B cell (primary cell): ENCODE measurements at regions not wholly inside any gene's neighbourhood (a gene's known extent, or its start where the extent isn't known, plus 50 kb on each side); places are given as distances from the start of the nearest gene placed in this dataset.

Experiments
- ATAC-seq: fragments of 200-7000 bp; cut with Tn5 transposase; one replicate; pipeline ENCODE4 v1.10.0; 2021; ENCODE audit warnings: low read depth, mild to moderate bottlenecking, moderate number of reproducible peaks, moderate library complexity
- CTCF ChIA-PET: fragments of 350-600 bp; sonication (Branson Sonifier 250); formaldehyde crosslinking; loops from one replicate; lab custom pipeline; 2021; ENCODE audit warnings: antibody characterized with exemption, inconsistent platforms; lab: Charles Lee
- POLR2A ChIA-PET: fragments of 350-600 bp; sonication (Branson Sonifier 250); formaldehyde crosslinking; loops from one replicate; lab custom pipeline; 2021; ENCODE audit warnings: antibody characterized with exemption; lab: Charles Lee
- DNase-seq: peaks from one replicate; pipeline ENCODE4 v3.0.0; 2013
- H2AFZ ChIP-seq: 2 replicates; pipeline ENCODE4 v1.6.1; 2012; ENCODE audit warnings: mild to moderate bottlenecking, low read depth, low read length; ENCODE audit not compliant: insufficient read depth, poor library complexity, severe bottlenecking
- H3K27ac ChIP-seq, 2 donors: 1 replicate in 1 of 2; 2 replicates in 1 of 2; pipeline ENCODE4 v1.5.1; 2012 to 2013; ENCODE audit warnings: low read length in 2 of 2, mild to moderate bottlenecking in 2 of 2, moderate library complexity in 1 of 2
- H3K27me3 ChIP-seq, 4 experiments: fragments of 200-600 bp in 1 of 4; sonication (generic) in 1 of 4; replicated peaks in 1 of 4; 1 replicate in 2 of 4; 2 replicates in 2 of 4; pipeline versions ENCODE4 v1.6.1 to v1.7.0; 2013 to 2016; ENCODE audit warnings: low read length in 3 of 4, mild to moderate bottlenecking in 2 of 4, mixed read lengths in 1 of 4, moderate library complexity in 1 of 4; ENCODE audit not compliant: insufficient read depth in 4 of 4, control insufficient read depth in 3 of 4; ENCODE audit errors: control extremely low read depth in 1 of 4
- H3K36me3 ChIP-seq, 2 experiments: replicated peaks in 1 of 2; 1 replicate in 1 of 2; 2 replicates in 1 of 2; pipeline versions ENCODE4 v1.6.1 to v1.7.1; 2013; ENCODE audit warnings: low read length in 1 of 2; ENCODE audit not compliant: insufficient read depth in 2 of 2, control insufficient read depth in 1 of 2; ENCODE audit errors: control extremely low read depth in 1 of 2, extremely low read depth in 1 of 2
- H3K4me1 ChIP-seq, 2 donors: fragments of 200-600 bp in 1 of 2; sonication (generic) in 1 of 2; 1 replicate in 1 of 2; 2 replicates in 1 of 2; pipeline versions ENCODE4 v1.5.1 to v1.6.1; 2013 to 2017; ENCODE audit warnings: low read length in 2 of 2; ENCODE audit not compliant: control insufficient read depth in 2 of 2, insufficient read depth in 2 of 2
- H3K4me2 ChIP-seq: replicated peaks from 2 replicates; pipeline ENCODE3; 2012; ENCODE audit warnings: mild to moderate bottlenecking, low read depth, low read length; ENCODE audit not compliant: poor library complexity, severe bottlenecking
- H3K4me3 ChIP-seq, 5 experiments: fragments of 200-600 bp in 1 of 5; sonication (generic) in 1 of 5; 1 replicate in 3 of 5; 2 replicates in 2 of 5; pipeline versions ENCODE4 v1.5.1 to v1.7.0; 2011 to 2016; ENCODE audit warnings: low read length in 4 of 5, mild to moderate bottlenecking in 4 of 5, low read depth in 2 of 5, control low read depth in 1 of 5, moderate library complexity in 1 of 5; ENCODE audit not compliant: insufficient read depth in 1 of 5; ENCODE audit errors: control extremely low read depth in 1 of 5, extremely low read depth in 1 of 5
- H3K79me2 ChIP-seq: fragments of 200-600 bp; sonication (generic); one replicate; pipeline ENCODE4 v1.6.0; 2016; ENCODE audit warnings: low read length; ENCODE audit not compliant: control insufficient read depth, insufficient read depth
- H3K9ac ChIP-seq: fragments of 200-600 bp; sonication (generic); 2 replicates; pipeline ENCODE4 v1.6.1; 2017; ENCODE audit warnings: mild to moderate bottlenecking, low read length, moderate library complexity
- H3K9me3 ChIP-seq, 3 donors: one replicate each; pipeline versions ENCODE4 v1.6.1 to v1.7.1; 2013; ENCODE audit warnings: low read length in 2 of 3; ENCODE audit not compliant: control insufficient read depth in 2 of 3, insufficient read depth in 1 of 3; ENCODE audit errors: control extremely low read depth in 1 of 3
- H4K20me1 ChIP-seq: 2 replicates; pipeline ENCODE4 v1.6.0; 2012; ENCODE audit warnings: mild to moderate bottlenecking, low read length; ENCODE audit not compliant: insufficient read depth, control insufficient read depth, poor library complexity, severe bottlenecking
- H3K27ac Mint-ChIP-seq: one replicate; pipeline ENCODE4 v1.8.0; 2021; ENCODE audit warnings: mixed read lengths
- H3K27me3 Mint-ChIP-seq: one replicate; pipeline ENCODE4 v1.8.0; 2021; ENCODE audit warnings: mixed read lengths
- H3K4me1 Mint-ChIP-seq: one replicate; pipeline ENCODE4 v1.8.0; 2021; ENCODE audit warnings: mixed read lengths
- H3K4me3 Mint-ChIP-seq: one replicate; pipeline ENCODE4 v1.8.0; 2021; ENCODE audit warnings: mixed read lengths
- H3K9me3 Mint-ChIP-seq: one replicate; pipeline ENCODE4 v1.8.0; 2022; ENCODE audit warnings: mixed read lengths; ENCODE audit not compliant: insufficient read depth
- CTCF ChIP-seq: fragments of 200-600 bp; IDR thresholded peaks from one replicate; pipeline ENCODE4 v1.8.0; 2022; ENCODE audit warnings: antibody characterized with exemption, mild to moderate bottlenecking
- EZH2 ChIP-seq: IDR thresholded peaks from 2 replicates; pipeline ENCODE4 v1.6.1; 2012; ENCODE audit warnings: borderline replicate concordance, low read depth, mild to moderate bottlenecking, moderate library complexity, low read length; ENCODE audit not compliant: insufficient read depth, poor library complexity, severe bottlenecking
- WGBS: methylation state at CpG from one replicate; pipeline ENCODE4 v1.1.5; 2013; ENCODE audit warnings: missing lambda C conversion rate; ENCODE audit not compliant: insufficient coverage; 5-methylcytosine and 5-hydroxymethylcytosine counted together
- intact Hi-C: fragments of 100-400 bp; cut with micrococcal nuclease; formaldehyde crosslinking; loops from one replicate; pipeline ENCODE4 v1.10.0; 2022

- H2AFZ ChIP-seq = no peak overlapping the region
- no peaks in the 10 kb centered on the region for H3K4me1 Mint-ChIP-seq
- DNase-seq (no peak), ATAC-seq (no peak)
- no peaks in the 10 kb centered on the region for H3K4me1 ChIP-seq
- H3K27me3 Mint-ChIP-seq = no peaks in the 10 kb centered on the region
- TF ChIP-seq CTCF = no peak
- no peaks in the 10 kb centered on the region for H3K9me3 ChIP-seq
- no peaks in the 10 kb centered on the region for H3K9me3 Mint-ChIP-seq
- H3K27ac ChIP-seq = no peak overlapping the region
- no peak overlapping the region for H3K27ac Mint-ChIP-seq
- H3K9ac ChIP-seq = no peak overlapping the region
- no peak overlapping the region for H3K4me3 Mint-ChIP-seq
- H4K20me1 ChIP-seq = no peaks in the 10 kb centered on the region
- intact Hi-C loops = no loop called here
- H3K27me3 ChIP-seq = no peaks in the 10 kb centered on the region
- H3K4me3 ChIP-seq = no peak overlapping the region
- H3K4me2 ChIP-seq = no peak overlapping the region
- H3K36me3 ChIP-seq = no peaks in the 10 kb centered on the region
- no peaks in the 10 kb centered on the region for H3K79me2 ChIP-seq
- WGBS = no CpG with 5 or more reads among the region's 3 CpGs
- ChIA-PET CTCF (no interaction called here), POLR2A (no interaction called here)
Measured at GRCh38 chr2:103656558-103656957, 894.7 kb downstream of the TMEM182 start.

- ATAC-seq = no peak
- Histone ChIP-seq H2AFZ (no peak overlapping the region), H3K4me3 (no peak overlapping the region), H3K9me3 (no peaks in the 10 kb centered on the region), H3K27ac (no peak overlapping the region), H3K9ac (no peak overlapping the region), H3K27me3 (no peaks in the 10 kb centered on the region), H3K79me2 (no peaks in the 10 kb centered on the region), H3K4me2 (no peak overlapping the region), H4K20me1 (no peaks in the 10 kb centered on the region), H3K4me1 (no peaks in the 10 kb centered on the region), H3K36me3 (no peaks in the 10 kb centered on the region)
- Mint-ChIP-seq H3K4me3 (no peak overlapping the region), H3K27me3 (no peaks in the 10 kb centered on the region), H3K9me3 (no peaks in the 10 kb centered on the region), H3K27ac (no peak overlapping the region), H3K4me1 (no peaks in the 10 kb centered on the region)
- POLR2A ChIA-PET = no interaction called here
- DNase-seq = no peak
- TF ChIP-seq EZH2 (no peak), CTCF (no peak)
- CTCF ChIA-PET = no interaction called here
- intact Hi-C loops = no loop called here
Measured at GRCh38 chr2:103660519-103660918, 898.7 kb downstream of the TMEM182 start.
